Right atrium auricular region (tissue), 2 donors: ENCODE measurements at regions not wholly inside any gene's neighbourhood (a gene's known extent, or its start where the extent isn't known, plus 50 kb on each side); places are given as distances from the start of the nearest gene placed in this dataset.

ENCODE experiments used
- DNase-seq: peaks from one replicate; pipeline ENCODE4 v3.0.0-alpha.2; 2019; ENCODE audit warnings: low spot score
- H3K27ac ChIP-seq, 2 donors: fragments of 200-600 bp; sonication (generic); 1 replicate in 1 of 2; 2 replicates in 1 of 2; pipeline ENCODE4 v1.5.1; 2016 to 2019
- H3K27me3 ChIP-seq, 2 donors: fragments of 200-600 bp; sonication (generic); one replicate each; pipeline versions ENCODE4 v1.5.1 to v1.6.0; 2017 to 2019
- H3K36me3 ChIP-seq: fragments of 200-600 bp; sonication (generic); one replicate; pipeline ENCODE4 v1.5.1; 2016
- H3K4me1 ChIP-seq, 2 donors: fragments of 200-600 bp; sonication (generic); one replicate each; pipeline versions ENCODE4 v1.5.1 to v1.6.0; 2017 to 2019
- H3K4me3 ChIP-seq, 2 donors: fragments of 200-600 bp; sonication (generic); 1 replicate in 1 of 2; 2 replicates in 1 of 2; pipeline ENCODE4 v1.5.1; 2017 to 2019; ENCODE audit warnings: mild to moderate bottlenecking in 1 of 2, moderate library complexity in 1 of 2
- H3K9me3 ChIP-seq, 2 donors: fragments of 200-600 bp; sonication (generic); one replicate each; pipeline ENCODE4 v1.5.1; 2019
- CTCF ChIP-seq, 2 donors: fragments of 200-600 bp; sonication (generic); IDR thresholded peaks; one replicate each; pipeline ENCODE4 v1.5.1; 2019; ENCODE audit warnings: antibody characterized with exemption in 2 of 2

- Histone ChIP-seq H3K36me3 (no peaks in the 10 kb centered on the region), H3K4me1 (peaks cover 0 to 26% of the 10 kb centered on the region in 2 donors), H3K27me3 (no peaks in the 10 kb centered on the region), H3K27ac (no peak overlapping the region), H3K9me3 (no peaks in the 10 kb centered on the region), H3K4me3 (no peak overlapping the region)
- DNase-seq, result no peak
- TF ChIP-seq CTCF (IDR thresholded peaks at IDR 0.05), result no peak
Observed at GRCh38 chr9:89802781-89803355, 198.1 kb downstream of the GADD45G start.

GRCh38 chr9:89803403-89803802, 198.6 kb downstream of the GADD45G start:
- Histone ChIP-seq H3K4me3 (no peak overlapping the region), H3K36me3 (no peaks in the 10 kb centered on the region), H3K27ac (no peak overlapping the region), H3K4me1 (peaks cover 0 to 31% of the 10 kb centered on the region in 2 donors), H3K9me3 (no peaks in the 10 kb centered on the region), H3K27me3 (no peaks in the 10 kb centered on the region)
- no peak for DNase-seq
- no peak for TF ChIP-seq CTCF (IDR thresholded peaks at IDR 0.05)

GRCh38 chr9:89804766-89805531, 200.1 kb downstream of the GADD45G start:
- DNase-seq, result no peak
- no peak overlapping the region for H3K4me3 ChIP-seq
- no peaks in the 10 kb centered on the region for H3K9me3 ChIP-seq
- H3K27me3 ChIP-seq, result no peaks in the 10 kb centered on the region
- TF ChIP-seq CTCF (IDR thresholded peaks at IDR 0.05), result no peak
- H3K27ac ChIP-seq, result no peak overlapping the region
- no peaks in the 10 kb centered on the region for H3K36me3 ChIP-seq
- H3K4me1 ChIP-seq, result peaks cover 0 to 35% of the 10 kb centered on the region in 2 donors

GRCh38 chr9:89805571-89806292, 200.9 kb downstream of the GADD45G start:
- H3K36me3 ChIP-seq, result no peaks in the 10 kb centered on the region
- peaks cover 0 to 41% of the 10 kb centered on the region in 2 donors for H3K4me1 ChIP-seq
- TF ChIP-seq CTCF (IDR thresholded peaks at IDR 0.05), result no peak
- no peaks in the 10 kb centered on the region for H3K9me3 ChIP-seq
- no peak overlapping the region for H3K27ac ChIP-seq
- no peaks in the 10 kb centered on the region for H3K27me3 ChIP-seq
- no peak for DNase-seq
- no peak overlapping the region for H3K4me3 ChIP-seq

- TF ChIP-seq CTCF (IDR thresholded peaks at IDR 0.05), result no peak
- no peaks in the 10 kb centered on the region for H3K27me3 ChIP-seq
- no peak overlapping the region for H3K27ac ChIP-seq
- peak; percentile 53 for DNase-seq
- no peaks in the 10 kb centered on the region for H3K36me3 ChIP-seq
- H3K4me3 ChIP-seq, result no peak overlapping the region
- H3K4me1 ChIP-seq, result peaks cover 0 to 41% of the 10 kb centered on the region in 2 donors
- H3K9me3 ChIP-seq, result no peaks in the 10 kb centered on the region
Observed at GRCh38 chr9:89806371-89807100, 201.7 kb downstream of the GADD45G start.
